Neural progenitor cell (in vitro differentiated cells): ENCODE measurements at regions not wholly inside any gene's neighbourhood (a gene's known extent, or its start where the extent isn't known, plus 50 kb on each side); places are given as distances from the start of the nearest gene placed in this dataset.

Experiments
- DNase-seq: peaks from one replicate; pipeline ENCODE4 v3.0.0-alpha.2; 2016; ENCODE audit warnings: low spot score
- H2AFZ ChIP-seq: fragments of 200-600 bp; sonication (generic); replicated peaks from 2 replicates; pipeline ENCODE4 v1.6.1; 2016; ENCODE audit warnings: antibody characterized with exemption
- H3F3A ChIP-seq: fragments of 200-600 bp; sonication (generic); 2 replicates; pipeline ENCODE4 v1.6.1; 2016; ENCODE audit warnings: antibody characterized with exemption, low read depth
- H3K27ac ChIP-seq: fragments of 200-600 bp; sonication (generic); 2 replicates; pipeline ENCODE4 v1.5.1; 2016; ENCODE audit warnings: mild to moderate bottlenecking
- H3K27me3 ChIP-seq: fragments of 200-600 bp; sonication (generic); 2 replicates; pipeline ENCODE4 v1.6.1; 2016; ENCODE audit warnings: mild to moderate bottlenecking, moderate library complexity
- H3K36me3 ChIP-seq: fragments of 200-600 bp; sonication (generic); 2 replicates; pipeline ENCODE4 v1.5.1; 2016
- H3K4me1 ChIP-seq: fragments of 200-600 bp; sonication (generic); 2 replicates; pipeline ENCODE4 v1.6.1; 2016; ENCODE audit warnings: mixed run types
- H3K4me2 ChIP-seq: fragments of 200-600 bp; sonication (generic); 2 replicates; pipeline ENCODE4 v1.6.1; 2016
- H3K4me3 ChIP-seq: fragments of 200-600 bp; sonication (generic); 2 replicates; pipeline ENCODE4 v1.5.1; 2016
- H3K79me2 ChIP-seq: fragments of 200-600 bp; sonication (generic); 2 replicates; pipeline ENCODE4 v1.6.1; 2016; ENCODE audit warnings: low read depth
- H3K9ac ChIP-seq: fragments of 200-600 bp; sonication (generic); 2 replicates; pipeline ENCODE4 v1.6.1; 2016
- H3K9me3 ChIP-seq: fragments of 200-600 bp; sonication (generic); 2 replicates; pipeline ENCODE4 v1.5.1; 2016; ENCODE audit warnings: low read depth
- H4K20me1 ChIP-seq: fragments of 200-600 bp; sonication (generic); 2 replicates; pipeline ENCODE4 v1.6.1; 2016; ENCODE audit warnings: low read depth
- H3K27ac Mint-ChIP-seq: 3 replicates; pipeline ENCODE4 v1.8.0; 2021; ENCODE audit warnings: mixed read lengths
- H3K27me3 Mint-ChIP-seq: 2 replicates; pipeline ENCODE4 v1.8.0; 2022; ENCODE audit warnings: low read depth, mild to moderate bottlenecking, inconsistent platforms, moderate library complexity, mixed read lengths; ENCODE audit not compliant: insufficient read depth
- H3K36me3 Mint-ChIP-seq: 3 replicates; pipeline ENCODE4 v1.8.0; 2021; ENCODE audit warnings: mixed read lengths
- H3K4me1 Mint-ChIP-seq: 3 replicates; pipeline ENCODE4 v1.8.0; 2021; ENCODE audit warnings: mixed read lengths
- H3K4me3 Mint-ChIP-seq: 3 replicates; pipeline ENCODE4 v1.8.0; 2021; ENCODE audit warnings: mild to moderate bottlenecking, moderate library complexity, mixed read lengths
- H3K9me3 Mint-ChIP-seq: 3 replicates; pipeline ENCODE4 v1.8.0; 2020; ENCODE audit warnings: mixed read lengths
- EZH2 ChIP-seq: fragments of 200-600 bp; sonication (generic); IDR thresholded peaks from 2 replicates; pipeline ENCODE4 v1.6.1; 2017; ENCODE audit warnings: antibody characterized with exemption, mild to moderate bottlenecking, moderate library complexity
- EZH2phosphoT487 ChIP-seq: fragments of 200-600 bp; sonication (generic); IDR thresholded peaks from 2 replicates; pipeline ENCODE4 v1.6.1; 2017; ENCODE audit warnings: antibody characterized with exemption
- TF ChIP-seq, protein P1 (sequence below): fragments of 200-600 bp; sonication (generic); IDR thresholded peaks from 2 replicates; pipeline ENCODE4 v1.5.1; 2017; ENCODE audit warnings: antibody characterized with exemption, mild to moderate bottlenecking

DNA sequence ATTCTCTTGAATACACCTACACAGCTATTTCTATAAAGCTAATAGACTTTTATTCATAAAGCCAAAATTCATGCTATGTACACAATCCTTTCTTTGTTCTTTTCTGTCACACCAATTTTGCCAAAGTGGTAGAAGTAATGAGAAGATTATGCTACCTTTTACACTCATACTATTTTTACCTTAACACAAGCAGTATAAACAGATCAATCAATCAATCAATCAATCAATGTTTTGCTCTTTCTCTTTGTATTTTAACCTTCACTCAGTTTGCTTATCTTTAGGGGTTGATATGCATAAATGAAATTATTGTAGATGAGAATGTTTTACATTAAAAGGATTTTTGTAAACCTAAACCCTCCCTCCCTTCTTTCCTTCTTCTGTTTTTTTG is 878.6 kb downstream of the RAPGEF2 start:
- no peak overlapping the region for H3K4me3 Mint-ChIP-seq
- H3K9me3 Mint-ChIP-seq: peaks cover 4% of the 10 kb centered on the region
- H3K36me3 Mint-ChIP-seq: no peaks in the 10 kb centered on the region
- DNase-seq: no peak
- H3K4me1 ChIP-seq: no peaks in the 10 kb centered on the region
- H3K27me3 ChIP-seq: no peaks in the 10 kb centered on the region
- H3K4me1 Mint-ChIP-seq: peaks cover 17% of the 10 kb centered on the region
- H3K79me2 ChIP-seq: no peaks in the 10 kb centered on the region
- H3K9me3 ChIP-seq: no peaks in the 10 kb centered on the region
- no peak overlapping the region for H3K4me3 ChIP-seq
- H3F3A ChIP-seq: no peaks in the 10 kb centered on the region
- H3K27ac ChIP-seq: no peak overlapping the region
- H3K9ac ChIP-seq: no peak overlapping the region
- H3K36me3 ChIP-seq: no peaks in the 10 kb centered on the region
- TF ChIP-seq EZH2: no peak
- TF ChIP-seq, protein P1, sequence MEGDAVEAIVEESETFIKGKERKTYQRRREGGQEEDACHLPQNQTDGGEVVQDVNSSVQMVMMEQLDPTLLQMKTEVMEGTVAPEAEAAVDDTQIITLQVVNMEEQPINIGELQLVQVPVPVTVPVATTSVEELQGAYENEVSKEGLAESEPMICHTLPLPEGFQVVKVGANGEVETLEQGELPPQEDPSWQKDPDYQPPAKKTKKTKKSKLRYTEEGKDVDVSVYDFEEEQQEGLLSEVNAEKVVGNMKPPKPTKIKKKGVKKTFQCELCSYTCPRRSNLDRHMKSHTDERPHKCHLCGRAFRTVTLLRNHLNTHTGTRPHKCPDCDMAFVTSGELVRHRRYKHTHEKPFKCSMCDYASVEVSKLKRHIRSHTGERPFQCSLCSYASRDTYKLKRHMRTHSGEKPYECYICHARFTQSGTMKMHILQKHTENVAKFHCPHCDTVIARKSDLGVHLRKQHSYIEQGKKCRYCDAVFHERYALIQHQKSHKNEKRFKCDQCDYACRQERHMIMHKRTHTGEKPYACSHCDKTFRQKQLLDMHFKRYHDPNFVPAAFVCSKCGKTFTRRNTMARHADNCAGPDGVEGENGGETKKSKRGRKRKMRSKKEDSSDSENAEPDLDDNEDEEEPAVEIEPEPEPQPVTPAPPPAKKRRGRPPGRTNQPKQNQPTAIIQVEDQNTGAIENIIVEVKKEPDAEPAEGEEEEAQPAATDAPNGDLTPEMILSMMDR: no peak
- no peak for TF ChIP-seq EZH2phosphoT487
- no peaks in the 10 kb centered on the region for H4K20me1 ChIP-seq
- peaks cover 2% of the 10 kb centered on the region for H3K27me3 Mint-ChIP-seq
- peak overlapping the region; percentile 88 for H3K27ac Mint-ChIP-seq
- H2AFZ ChIP-seq: no peak overlapping the region
- no peak overlapping the region for H3K4me2 ChIP-seq

- Histone ChIP-seq H3K4me1 (no peaks in the 10 kb centered on the region), H3K36me3 (no peaks in the 10 kb centered on the region), H3F3A (no peaks in the 10 kb centered on the region), H3K27ac (no peak overlapping the region), H2AFZ (no peak overlapping the region), H3K79me2 (no peaks in the 10 kb centered on the region), H3K4me2 (no peak overlapping the region), H4K20me1 (no peaks in the 10 kb centered on the region), H3K9me3 (no peaks in the 10 kb centered on the region), H3K9ac (no peak overlapping the region), H3K4me3 (no peak overlapping the region), H3K27me3 (no peaks in the 10 kb centered on the region)
- H3K4me3 Mint-ChIP-seq: no peak overlapping the region
- peaks cover under 1% of the 10 kb centered on the region for H3K9me3 Mint-ChIP-seq
- no peak for DNase-seq
- H3K27me3 Mint-ChIP-seq: peaks cover 2% of the 10 kb centered on the region
- H3K27ac Mint-ChIP-seq: no peak overlapping the region
- H3K36me3 Mint-ChIP-seq: no peaks in the 10 kb centered on the region
- H3K4me1 Mint-ChIP-seq: peaks cover 17% of the 10 kb centered on the region
- TF ChIP-seq EZH2phosphoT487 (no peak), EZH2 (no peak)
- TF ChIP-seq, protein P1: no peak
These were observed 880.2 kb downstream of the RAPGEF2 start for GRCh38 chr4:159983082-159983481.

DNA sequence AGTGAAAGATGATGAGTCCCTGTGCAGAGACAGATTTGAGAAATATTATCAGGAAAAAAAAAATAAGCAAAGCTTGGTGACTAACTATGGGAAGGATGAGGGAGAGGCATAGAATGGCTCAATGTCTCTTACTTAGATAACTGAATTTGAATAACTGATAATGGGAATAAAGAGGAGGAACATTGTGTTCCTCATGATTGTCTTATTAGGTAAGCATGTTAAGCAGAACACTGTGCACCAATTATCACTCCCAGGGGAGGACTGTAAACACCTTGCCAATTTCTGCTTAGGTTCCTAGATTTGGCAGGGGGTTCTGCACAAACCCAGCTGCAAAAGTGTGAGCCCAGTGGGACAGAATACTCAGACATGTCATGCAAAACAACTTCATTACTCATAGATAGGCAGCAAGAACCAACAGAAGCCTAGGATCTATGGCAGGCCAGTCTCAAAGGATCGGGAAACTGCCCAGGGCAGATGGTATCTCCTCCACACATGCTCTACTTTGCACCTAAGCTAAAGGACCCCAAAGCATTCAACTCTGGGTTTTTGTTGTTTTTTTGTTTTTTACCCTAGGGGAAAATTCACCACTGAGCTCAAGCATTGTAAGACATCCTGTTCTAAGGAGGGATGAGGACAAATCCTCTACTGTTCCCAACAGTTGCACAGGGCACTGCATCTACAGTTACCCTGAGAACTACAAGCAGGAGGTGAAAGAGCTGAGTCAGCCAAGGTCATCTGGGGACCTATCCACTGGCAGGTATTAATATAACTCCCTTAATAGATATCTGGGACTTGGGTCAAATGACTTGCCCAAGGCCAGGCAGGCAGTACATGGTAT is 907.0 kb downstream of the RAPGEF2 start:
- Histone ChIP-seq H3K27me3 (no peaks in the 10 kb centered on the region), H3K4me3 (no peak overlapping the region), H3K27ac (no peak overlapping the region), H3K36me3 (no peaks in the 10 kb centered on the region), H3K9ac (no peak overlapping the region), H3F3A (no peaks in the 10 kb centered on the region), H4K20me1 (no peaks in the 10 kb centered on the region), H3K4me1 (no peaks in the 10 kb centered on the region), H3K9me3 (no peaks in the 10 kb centered on the region), H2AFZ (no peak overlapping the region), H3K79me2 (no peaks in the 10 kb centered on the region), H3K4me2 (no peak overlapping the region)
- no peak for DNase-seq
- Mint-ChIP-seq H3K4me3 (no peak overlapping the region), H3K36me3 (no peaks in the 10 kb centered on the region), H3K27me3 (no peaks in the 10 kb centered on the region), H3K9me3 (peaks cover 6% of the 10 kb centered on the region), H3K27ac (no peak overlapping the region), H3K4me1 (no peaks in the 10 kb centered on the region)
- TF ChIP-seq EZH2 (no peak), EZH2phosphoT487 (no peak)
- TF ChIP-seq, protein P1: no peak
